ENCODE measurements at regions not wholly inside any gene's neighbourhood (a gene's known extent, or its start where the extent isn't known, plus 50 kb on each side); places are given as distances from the start of the nearest gene placed in this dataset.

DNA sequence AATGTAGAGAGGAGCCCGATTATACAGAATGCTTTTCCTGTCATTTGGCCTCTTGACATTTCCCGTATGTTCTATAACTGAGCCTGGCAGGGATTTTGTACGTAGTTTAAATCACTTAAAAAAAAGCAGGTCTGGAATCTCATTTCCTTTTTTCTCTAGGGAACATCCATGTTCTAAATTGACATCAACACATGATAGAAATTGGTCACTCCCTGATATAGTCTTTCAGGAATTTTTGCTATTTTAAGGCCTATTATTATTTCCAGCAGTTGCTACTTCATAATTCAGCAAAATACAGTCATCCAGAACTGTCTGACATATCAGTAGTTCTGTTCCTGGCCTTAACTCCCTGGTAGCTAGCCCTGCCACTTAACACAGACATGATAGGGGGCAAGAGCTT lies 565.7 kb upstream of the ZEB2 start:
- TF ChIP-seq CTCF (IDR thresholded peaks at IDR 0.05; ENCODE audit: unreplicated experiment) = no peak
- no peak for DNase-seq (ENCODE audit: low spot score, unreplicated experiment)
- Mint-ChIP-seq H3K9me3 (ENCODE audit: low read depth) (peaks cover 3% of the 10 kb centered on the region), H3K27me3 (peaks cover 3% of the 10 kb centered on the region), H3K36me3 (ENCODE audit: insufficient read depth) (no peaks in the 10 kb centered on the region), H3K4me3 (ENCODE audit: low read depth) (no peak overlapping the region), H3K27ac (no peak overlapping the region), H3K4me1 (ENCODE audit: low read depth) (peaks cover 4% of the 10 kb centered on the region)

GRCh38 chr2:145080426-145080825 lies 560.5 kb upstream of the ZEB2 start:
- Mint-ChIP-seq H3K27ac (no peak overlapping the region), H3K36me3 (ENCODE audit: insufficient read depth) (no peaks in the 10 kb centered on the region), H3K9me3 (ENCODE audit: low read depth) (no peaks in the 10 kb centered on the region), H3K4me1 (ENCODE audit: low read depth) (no peaks in the 10 kb centered on the region), H3K4me3 (ENCODE audit: low read depth) (no peak overlapping the region), H3K27me3 (peaks cover 3% of the 10 kb centered on the region)
- TF ChIP-seq CTCF (IDR thresholded peaks at IDR 0.05; ENCODE audit: unreplicated experiment) = no peak
- no peak for DNase-seq (ENCODE audit: low spot score, unreplicated experiment)

DNA sequence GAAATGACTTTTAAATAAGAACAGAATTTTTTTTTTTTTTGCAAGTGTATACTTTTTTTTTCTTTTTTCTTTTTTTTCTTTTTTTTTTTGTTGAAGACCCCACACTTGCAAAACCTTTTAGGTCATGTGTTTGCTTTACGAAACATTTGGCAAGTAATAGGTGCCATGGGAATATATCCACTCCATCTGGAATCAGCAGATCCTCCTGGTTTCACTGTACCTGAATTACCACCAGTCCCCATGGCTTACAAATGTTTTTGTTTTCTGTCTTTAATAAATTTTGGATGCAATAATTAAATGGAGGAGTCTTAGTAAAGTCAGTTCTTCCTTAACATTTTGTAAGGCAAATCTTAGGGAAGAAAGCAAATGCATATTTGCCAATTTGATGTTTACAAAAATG lies 559.7 kb upstream of the ZEB2 start:
- Mint-ChIP-seq H3K4me1 (ENCODE audit: low read depth) (no peaks in the 10 kb centered on the region), H3K27ac (no peak overlapping the region), H3K9me3 (ENCODE audit: low read depth) (no peaks in the 10 kb centered on the region), H3K4me3 (ENCODE audit: low read depth) (no peak overlapping the region), H3K27me3 (peaks cover 3% of the 10 kb centered on the region), H3K36me3 (ENCODE audit: insufficient read depth) (no peaks in the 10 kb centered on the region)
- TF ChIP-seq CTCF (IDR thresholded peaks at IDR 0.05; ENCODE audit: unreplicated experiment) = no peak
- no peak for DNase-seq (ENCODE audit: low spot score, unreplicated experiment)

DNA sequence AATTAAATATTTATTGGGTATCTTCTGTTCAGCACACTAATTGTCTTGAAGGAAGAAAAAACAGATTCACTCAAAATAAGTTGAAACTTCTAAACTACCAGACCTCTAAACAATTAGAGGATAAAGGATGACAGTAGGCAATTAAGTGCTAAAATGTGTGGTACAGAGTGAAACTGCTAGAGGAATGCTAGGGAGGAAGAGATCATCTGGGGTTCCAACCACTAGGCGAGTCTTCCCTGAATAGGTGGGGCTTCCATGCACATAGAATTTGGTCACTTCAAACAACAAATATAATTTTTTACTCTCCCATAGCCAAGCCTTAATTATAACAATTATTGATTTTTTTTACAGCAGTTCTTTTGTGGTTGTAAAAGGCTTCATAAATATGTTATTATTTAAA lies 559.0 kb upstream of the ZEB2 start:
- no peak for DNase-seq (ENCODE audit: low spot score, unreplicated experiment)
- Mint-ChIP-seq H3K4me1 (ENCODE audit: low read depth) (no peaks in the 10 kb centered on the region), H3K9me3 (ENCODE audit: low read depth) (no peaks in the 10 kb centered on the region), H3K36me3 (ENCODE audit: insufficient read depth) (no peaks in the 10 kb centered on the region), H3K27ac (no peak overlapping the region), H3K27me3 (no peaks in the 10 kb centered on the region), H3K4me3 (ENCODE audit: low read depth) (no peak overlapping the region)
- no peak for TF ChIP-seq CTCF (IDR thresholded peaks at IDR 0.05; ENCODE audit: unreplicated experiment)

- TF ChIP-seq CTCF (IDR thresholded peaks at IDR 0.05; ENCODE audit: unreplicated experiment) = no peak
- H3K27me3 Mint-ChIP-seq = no peaks in the 10 kb centered on the region
- no peaks in the 10 kb centered on the region for H3K36me3 Mint-ChIP-seq (ENCODE audit: insufficient read depth)
Measured at GRCh38 chr2:145076085-145076484, 556.2 kb upstream of the ZEB2 start.

More at GRCh38 chr2:145076085-145076484, 556.2 kb upstream of the ZEB2 start:
- DNase-seq (ENCODE audit: low spot score, unreplicated experiment) = no peak
- H3K9me3 Mint-ChIP-seq (ENCODE audit: low read depth) = no peaks in the 10 kb centered on the region
- H3K4me3 Mint-ChIP-seq (ENCODE audit: low read depth) = no peak overlapping the region
- H3K4me1 Mint-ChIP-seq (ENCODE audit: low read depth) = no peaks in the 10 kb centered on the region
- H3K27ac Mint-ChIP-seq = no peak overlapping the region

Measured in progenitor cell of endocrine pancreas (in vitro differentiated cells).